ENCODE measurements at regions not wholly inside any gene's neighbourhood (a gene's known extent, or its start where the extent isn't known, plus 50 kb on each side); places are given as distances from the start of the nearest gene placed in this dataset.
"Not testable (repeated sequence)": the region's sequence is repeated elsewhere in the genome, so short reads cannot be mapped to it uniquely, and the experiment has no call there.

- TF ChIP-seq CTCF (IDR thresholded peaks at IDR 0.05; ENCODE audit: borderline replicate concordance, insufficient read depth, low read depth, low read length): no peak
- H3K4me3 ChIP-seq (ENCODE audit: low read depth, low read length): no peak overlapping the region
These were observed 124.4 kb upstream of the KIF5B start for GRCh38 chr10:32180390-32181280.

- no peak overlapping the region for H3K4me3 ChIP-seq (ENCODE audit: low read depth, low read length)
- TF ChIP-seq CTCF (IDR thresholded peaks at IDR 0.05; ENCODE audit: borderline replicate concordance, insufficient read depth, low read depth, low read length): no peak
These were observed 123.6 kb upstream of the KIF5B start for GRCh38 chr10:32179836-32180235.

GRCh38 chr10:32177594-32177993, 121.4 kb upstream of the KIF5B start:
- not testable (repeated sequence) for H3K4me3 ChIP-seq (ENCODE audit: low read depth, low read length)

GRCh38 chr10:32175629-32176028, 119.4 kb upstream of the KIF5B start:
- TF ChIP-seq CTCF (IDR thresholded peaks at IDR 0.05; ENCODE audit: borderline replicate concordance, insufficient read depth, low read depth, low read length): no peak
- no peak overlapping the region for H3K4me3 ChIP-seq (ENCODE audit: low read depth, low read length)

- no peak overlapping the region for H3K4me3 ChIP-seq (ENCODE audit: low read depth, low read length)
- no peak for TF ChIP-seq CTCF (IDR thresholded peaks at IDR 0.05; ENCODE audit: borderline replicate concordance, insufficient read depth, low read depth, low read length)
These were observed 118.2 kb upstream of the KIF5B start for GRCh38 chr10:32174349-32174893.

GRCh38 chr10:32171204-32171603, 115.0 kb upstream of the KIF5B start:
- no peak for TF ChIP-seq CTCF (IDR thresholded peaks at IDR 0.05; ENCODE audit: borderline replicate concordance, insufficient read depth, low read depth, low read length)
- H3K4me3 ChIP-seq (ENCODE audit: low read depth, low read length): no peak overlapping the region

- no peak overlapping the region for H3K4me3 ChIP-seq (ENCODE audit: low read depth, low read length)
- no peak for TF ChIP-seq CTCF (IDR thresholded peaks at IDR 0.05; ENCODE audit: borderline replicate concordance, insufficient read depth, low read depth, low read length)
These were observed 113.3 kb upstream of the KIF5B start for GRCh38 chr10:32169556-32169955.

Data from GM12875 (cell line).